ENCODE measurements at regions not wholly inside any gene's neighbourhood (a gene's known extent, or its start where the extent isn't known, plus 50 kb on each side); places are given as distances from the start of the nearest gene placed in this dataset.

DNA sequence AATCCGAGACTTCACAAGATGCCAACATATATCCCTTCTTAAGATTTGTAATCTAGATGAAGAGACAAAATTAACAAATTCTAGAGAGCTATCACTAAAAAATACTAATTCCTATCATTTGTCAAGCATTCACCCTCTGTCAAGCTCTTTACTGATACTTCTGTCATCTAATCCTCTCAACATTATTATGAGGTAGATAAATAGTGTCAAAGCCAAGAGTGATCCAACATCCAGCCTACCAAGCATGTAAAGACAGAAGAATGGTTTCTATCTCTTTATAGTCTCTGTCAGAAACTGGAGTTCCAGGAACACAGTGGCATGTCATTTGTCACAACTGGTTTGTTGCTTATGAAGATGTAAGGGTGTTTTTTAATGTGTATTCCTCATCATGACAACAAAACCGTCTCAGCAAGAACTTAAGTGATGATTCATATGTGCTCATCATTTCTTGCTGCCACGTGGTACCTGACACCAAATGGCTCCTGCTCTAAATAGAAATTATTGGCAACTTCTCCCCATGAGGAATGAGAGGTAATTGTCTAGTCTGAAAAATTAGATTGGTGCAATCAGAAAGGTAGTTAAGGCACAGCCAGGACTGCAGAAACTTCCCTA lies 196.8 kb downstream of the TOX3 start:
- TF ChIP-seq, protein P1, sequence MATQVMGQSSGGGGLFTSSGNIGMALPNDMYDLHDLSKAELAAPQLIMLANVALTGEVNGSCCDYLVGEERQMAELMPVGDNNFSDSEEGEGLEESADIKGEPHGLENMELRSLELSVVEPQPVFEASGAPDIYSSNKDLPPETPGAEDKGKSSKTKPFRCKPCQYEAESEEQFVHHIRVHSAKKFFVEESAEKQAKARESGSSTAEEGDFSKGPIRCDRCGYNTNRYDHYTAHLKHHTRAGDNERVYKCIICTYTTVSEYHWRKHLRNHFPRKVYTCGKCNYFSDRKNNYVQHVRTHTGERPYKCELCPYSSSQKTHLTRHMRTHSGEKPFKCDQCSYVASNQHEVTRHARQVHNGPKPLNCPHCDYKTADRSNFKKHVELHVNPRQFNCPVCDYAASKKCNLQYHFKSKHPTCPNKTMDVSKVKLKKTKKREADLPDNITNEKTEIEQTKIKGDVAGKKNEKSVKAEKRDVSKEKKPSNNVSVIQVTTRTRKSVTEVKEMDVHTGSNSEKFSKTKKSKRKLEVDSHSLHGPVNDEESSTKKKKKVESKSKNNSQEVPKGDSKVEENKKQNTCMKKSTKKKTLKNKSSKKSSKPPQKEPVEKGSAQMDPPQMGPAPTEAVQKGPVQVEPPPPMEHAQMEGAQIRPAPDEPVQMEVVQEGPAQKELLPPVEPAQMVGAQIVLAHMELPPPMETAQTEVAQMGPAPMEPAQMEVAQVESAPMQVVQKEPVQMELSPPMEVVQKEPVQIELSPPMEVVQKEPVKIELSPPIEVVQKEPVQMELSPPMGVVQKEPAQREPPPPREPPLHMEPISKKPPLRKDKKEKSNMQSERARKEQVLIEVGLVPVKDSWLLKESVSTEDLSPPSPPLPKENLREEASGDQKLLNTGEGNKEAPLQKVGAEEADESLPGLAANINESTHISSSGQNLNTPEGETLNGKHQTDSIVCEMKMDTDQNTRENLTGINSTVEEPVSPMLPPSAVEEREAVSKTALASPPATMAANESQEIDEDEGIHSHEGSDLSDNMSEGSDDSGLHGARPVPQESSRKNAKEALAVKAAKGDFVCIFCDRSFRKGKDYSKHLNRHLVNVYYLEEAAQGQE (IDR thresholded peaks at IDR 0.05; ENCODE audit: low read depth) = no peak
- TF ChIP-seq TEAD4 (IDR thresholded peaks at IDR 0.05) (no peak), TCF12 (IDR thresholded peaks at IDR 0.05; ENCODE audit: low read depth) (no peak), RAD21 (IDR thresholded peaks at IDR 0.05; ENCODE audit: low read depth) (no peak), EGR1 (IDR thresholded peaks at IDR 0.05) (no peak)
- TF ChIP-seq, protein P2, sequence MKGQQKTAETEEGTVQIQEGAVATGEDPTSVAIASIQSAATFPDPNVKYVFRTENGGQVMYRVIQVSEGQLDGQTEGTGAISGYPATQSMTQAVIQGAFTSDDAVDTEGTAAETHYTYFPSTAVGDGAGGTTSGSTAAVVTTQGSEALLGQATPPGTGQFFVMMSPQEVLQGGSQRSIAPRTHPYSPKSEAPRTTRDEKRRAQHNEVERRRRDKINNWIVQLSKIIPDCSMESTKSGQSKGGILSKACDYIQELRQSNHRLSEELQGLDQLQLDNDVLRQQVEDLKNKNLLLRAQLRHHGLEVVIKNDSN (IDR thresholded peaks at IDR 0.05) = no peak

DNA sequence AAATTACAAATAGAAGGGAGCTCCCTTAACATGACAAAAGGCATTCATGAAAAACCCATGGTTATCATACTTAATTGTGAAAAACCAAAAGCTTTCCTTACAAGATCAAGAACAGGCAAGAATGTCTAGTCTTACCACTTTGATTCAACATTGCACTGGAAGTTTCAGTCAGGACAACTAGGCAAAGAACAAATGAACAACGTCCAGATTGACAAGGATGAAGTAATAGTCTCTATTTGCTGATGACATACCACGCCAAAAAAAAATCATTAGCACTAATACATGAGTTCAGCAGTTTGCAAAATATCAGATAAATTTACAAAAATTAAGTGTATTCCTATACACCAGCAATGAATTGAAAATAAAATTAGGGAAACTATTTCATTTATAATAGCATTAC lies 200.2 kb downstream of the TOX3 start:
- TF ChIP-seq, protein P3, sequence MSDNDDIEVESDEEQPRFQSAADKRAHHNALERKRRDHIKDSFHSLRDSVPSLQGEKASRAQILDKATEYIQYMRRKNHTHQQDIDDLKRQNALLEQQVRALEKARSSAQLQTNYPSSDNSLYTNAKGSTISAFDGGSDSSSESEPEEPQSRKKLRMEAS (IDR thresholded peaks at IDR 0.05) = no peak
- no peak for TF ChIP-seq CEBPB (IDR thresholded peaks at IDR 0.05)
- TF ChIP-seq CREB1 (IDR thresholded peaks at IDR 0.05; ENCODE audit: low read depth) = no peak
- no peak for TF ChIP-seq RAD21 (IDR thresholded peaks at IDR 0.05; ENCODE audit: low read depth)
- no peak for TF ChIP-seq EGR1 (IDR thresholded peaks at IDR 0.05)
- no peak for TF ChIP-seq TEAD4 (IDR thresholded peaks at IDR 0.05)
- TF ChIP-seq EP300 (IDR thresholded peaks at IDR 0.05; ENCODE audit: borderline replicate concordance) = no peak
- TF ChIP-seq TAF1 (IDR thresholded peaks at IDR 0.05; ENCODE audit: low read depth) = no peak
- no peak for TF ChIP-seq NFIC (IDR thresholded peaks at IDR 0.05)
- TF ChIP-seq, protein P1 (IDR thresholded peaks at IDR 0.05; ENCODE audit: low read depth) = no peak

DNA sequence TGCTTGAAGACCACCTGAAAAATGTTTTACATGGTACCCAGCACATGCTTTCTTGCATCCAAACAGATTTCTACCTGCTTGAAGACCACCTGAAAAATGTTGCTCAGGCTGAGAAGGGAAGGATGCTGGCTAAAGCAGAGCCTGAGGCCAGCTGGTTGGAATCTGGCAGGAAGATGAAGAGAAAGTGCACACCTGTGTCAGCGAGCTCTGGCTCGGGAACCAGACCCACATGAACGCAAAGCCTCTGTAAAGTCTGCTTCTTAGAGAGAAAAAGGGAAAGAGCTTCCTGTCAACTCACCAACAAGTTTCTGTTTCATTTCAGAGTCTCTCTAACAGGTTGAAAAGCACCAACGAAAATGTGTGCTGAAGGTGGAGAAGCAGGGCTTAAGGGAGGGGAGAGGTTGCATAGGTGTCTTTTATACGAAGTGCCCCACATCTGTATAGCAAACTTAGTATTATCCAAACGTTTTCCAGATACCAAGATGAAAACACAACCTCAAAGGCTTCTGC lies 226.0 kb downstream of the TOX3 start:
- TF ChIP-seq NFIC (IDR thresholded peaks at IDR 0.05) = no peak
- TF ChIP-seq, protein P1 (IDR thresholded peaks at IDR 0.05; ENCODE audit: low read depth) = no peak
- TF ChIP-seq ZBTB7A (IDR thresholded peaks at IDR 0.05; ENCODE audit: low read depth) = no peak
- no peak for TF ChIP-seq TAF1 (IDR thresholded peaks at IDR 0.05; ENCODE audit: low read depth)
- no peak for TF ChIP-seq CREB1 (IDR thresholded peaks at IDR 0.05; ENCODE audit: low read depth)
- TF ChIP-seq CEBPB (IDR thresholded peaks at IDR 0.05) = no peak
- TF ChIP-seq TEAD4 (IDR thresholded peaks at IDR 0.05) = no peak
- TF ChIP-seq, protein P2 (IDR thresholded peaks at IDR 0.05) = no peak
- no peak for TF ChIP-seq YY1 (IDR thresholded peaks at IDR 0.05; ENCODE audit: low read depth)
- TF ChIP-seq, protein P3 (IDR thresholded peaks at IDR 0.05) = no peak
- no peak for TF ChIP-seq EP300 (IDR thresholded peaks at IDR 0.05; ENCODE audit: borderline replicate concordance)
- no peak for TF ChIP-seq EGR1 (IDR thresholded peaks at IDR 0.05)
- no peak for TF ChIP-seq RAD21 (IDR thresholded peaks at IDR 0.05; ENCODE audit: low read depth)
- TF ChIP-seq FOXM1 (IDR thresholded peaks at IDR 0.05; ENCODE audit: borderline replicate concordance, low read depth) = no peak
- no peak for TF ChIP-seq TCF12 (IDR thresholded peaks at IDR 0.05; ENCODE audit: low read depth)

DNA sequence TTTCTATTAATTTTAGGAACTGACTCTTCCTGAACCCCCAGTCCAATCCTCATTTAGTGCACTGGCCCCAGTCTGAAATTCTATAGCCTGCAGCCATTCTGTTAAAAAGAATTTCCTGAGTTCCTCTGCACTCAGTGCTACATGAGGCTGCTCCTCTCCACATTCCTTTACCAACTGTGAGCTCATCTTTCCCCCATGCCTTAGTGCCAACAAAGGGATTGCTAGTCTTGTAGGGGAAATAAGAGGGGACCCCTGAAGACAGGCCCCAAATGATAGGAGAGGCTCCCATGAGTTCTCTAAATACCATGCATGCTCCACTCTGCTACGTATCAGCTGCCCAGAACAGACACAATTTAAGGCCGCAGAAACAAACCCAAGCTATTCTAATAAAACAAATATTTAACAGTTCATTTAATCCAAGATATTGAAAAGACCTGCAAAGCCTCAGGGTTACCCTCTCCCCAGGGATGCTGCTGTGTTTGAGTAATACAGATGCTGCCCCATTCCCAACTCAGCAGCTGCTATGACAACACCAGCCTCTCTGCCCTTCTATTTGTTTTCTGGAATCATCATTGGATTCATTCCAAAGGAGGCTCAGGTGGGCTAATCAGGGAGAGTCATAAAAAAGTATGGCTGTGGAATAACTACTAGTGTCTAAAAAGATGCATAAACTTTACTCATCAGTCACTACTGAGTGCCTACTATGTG lies 228.5 kb downstream of the TOX3 start:
- no peak for TF ChIP-seq ZBTB7A (IDR thresholded peaks at IDR 0.05; ENCODE audit: low read depth)
- TF ChIP-seq, protein P1 (IDR thresholded peaks at IDR 0.05; ENCODE audit: low read depth) = no peak
- TF ChIP-seq NFIC (IDR thresholded peaks at IDR 0.05) = no peak
- no peak for TF ChIP-seq CEBPB (IDR thresholded peaks at IDR 0.05)
- no peak for TF ChIP-seq CREB1 (IDR thresholded peaks at IDR 0.05; ENCODE audit: low read depth)
- TF ChIP-seq TAF1 (IDR thresholded peaks at IDR 0.05; ENCODE audit: low read depth) = no peak
- no peak for TF ChIP-seq FOXM1 (IDR thresholded peaks at IDR 0.05; ENCODE audit: borderline replicate concordance, low read depth)
- no peak for TF ChIP-seq EP300 (IDR thresholded peaks at IDR 0.05; ENCODE audit: borderline replicate concordance)
- no peak for TF ChIP-seq EGR1 (IDR thresholded peaks at IDR 0.05)
- TF ChIP-seq, protein P2 (IDR thresholded peaks at IDR 0.05) = no peak
- TF ChIP-seq TEAD4 (IDR thresholded peaks at IDR 0.05) = no peak
- no peak for TF ChIP-seq YY1 (IDR thresholded peaks at IDR 0.05; ENCODE audit: low read depth)
- TF ChIP-seq, protein P3 (IDR thresholded peaks at IDR 0.05) = no peak
- no peak for TF ChIP-seq RAD21 (IDR thresholded peaks at IDR 0.05; ENCODE audit: low read depth)
- TF ChIP-seq TCF12 (IDR thresholded peaks at IDR 0.05; ENCODE audit: low read depth) = no peak
